GM23338 (cell line): ENCODE measurements at regions not wholly inside any gene's neighbourhood (a gene's known extent, or its start where the extent isn't known, plus 50 kb on each side); places are given as distances from the start of the nearest gene placed in this dataset.

ENCODE experiments used
- CREB1 ChIP-seq: fragments of 250-450 bp; sonication (Bioruptor Pico); IDR thresholded peaks from 2 replicates; pipeline ENCODE4 v1.5.0; 2020; ENCODE audit warnings: low read depth, mild to moderate bottlenecking, moderate library complexity
- CTCF ChIP-seq, 2 experiments: fragments of 200-600 bp in 1 of 2; sonication (generic) in 1 of 2; conservative IDR thresholded peaks; 2 replicates each; pipeline versions ENCODE4 v1.5.1 to v1.6.1; 2016 to 2017; ENCODE audit warnings: antibody characterized with exemption in 2 of 2, low read depth in 2 of 2, mild to moderate bottlenecking in 2 of 2, moderate library complexity in 1 of 2
- ETS1 ChIP-seq: IDR thresholded peaks from 2 replicates; pipeline ENCODE4 v1.6.1; 2016; ENCODE audit warnings: antibody characterized with exemption
- EZH2 ChIP-seq: fragments of 200-600 bp; sonication (generic); IDR thresholded peaks from one replicate; pipeline ENCODE4 v1.8.0; 2017; ENCODE audit warnings: antibody characterized with exemption, mild to moderate bottlenecking, low read depth; ENCODE audit not compliant: unreplicated experiment
- EZH2phosphoT487 ChIP-seq: fragments of 200-600 bp; sonication (generic); IDR thresholded peaks from one replicate; pipeline ENCODE4 v1.8.1; 2018; ENCODE audit warnings: antibody characterized with exemption; ENCODE audit not compliant: unreplicated experiment
- JUNB ChIP-seq: IDR thresholded peaks from one replicate; pipeline ENCODE4 v1.6.1; 2016; ENCODE audit warnings: antibody characterized with exemption; ENCODE audit not compliant: unreplicated experiment
- POLR2AphosphoS5 ChIP-seq: IDR thresholded peaks from 2 replicates; pipeline ENCODE4 v1.6.1; 2016; ENCODE audit warnings: antibody characterized with exemption, low read depth
- REST ChIP-seq: IDR thresholded peaks from one replicate; pipeline ENCODE4 v1.6.1; 2018; ENCODE audit warnings: antibody characterized with exemption; ENCODE audit not compliant: unreplicated experiment
- STAT1 ChIP-seq: IDR thresholded peaks from one replicate; pipeline ENCODE4 v1.6.1; 2016; ENCODE audit warnings: antibody characterized with exemption; ENCODE audit not compliant: unreplicated experiment
- ZNF114 ChIP-seq: fragments of 250-450 bp; sonication (Bioruptor Pico); IDR thresholded peaks from 2 replicates; pipeline ENCODE4 v1.5.0; 2020; ENCODE audit warnings: mild to moderate bottlenecking, moderate library complexity
- ZNF331 ChIP-seq: fragments of 250-450 bp; sonication (Bioruptor Pico); IDR thresholded peaks from 2 replicates; pipeline ENCODE4 v1.5.0; 2020; ENCODE audit warnings: low read depth, mild to moderate bottlenecking, moderate library complexity

GRCh38 chr5:97919719-97920118 is 736.7 kb upstream of the RIOK2 start:
- TF ChIP-seq REST (no peak), CTCF (conservative IDR thresholded peaks at IDR 0.05; ENCODE audit: low read depth in 2 of 2) (no peak), EZH2 (no peak), EZH2phosphoT487 (no peak), STAT1 (no peak), POLR2AphosphoS5 (no peak), CREB1 (CRISPR knock-in tag) (no peak), ZNF114 (CRISPR knock-in tag) (no peak), JUNB (no peak), ZNF331 (CRISPR knock-in tag) (no peak), ETS1 (no peak)
